K562 (cell line): ENCODE measurements at regions not wholly inside any gene's neighbourhood (a gene's known extent, or its start where the extent isn't known, plus 50 kb on each side); places are given as distances from the start of the nearest gene placed in this dataset.

ENCODE experiments used
- ATAC-seq: fragments of 200-7000 bp; cut with Tn5 transposase; 3 replicates; pipeline ENCODE4 v1.9.1; 2020; ENCODE audit warnings: moderate library complexity
- BruUV-seq: library from RNA; stranded (reverse); fragments of 400-500 nt; replicated peaks from 2 replicates; lab custom pipeline; 2021; lab: Mats Ljungman, UMichigan
- CTCF ChIA-PET: fragments of 300-600 bp; formaldehyde crosslinking; extraction: SDS; loops from one replicate; lab custom pipeline; 2021; ENCODE audit warnings: low intra/inter-chr PET ratio; lab: Yijun Ruan, JAX
- POLR2A ChIA-PET: fragments of 300-600, 350-650 bp; sonication (Branson Sonifier 250); formaldehyde crosslinking; extraction: SDS; loops from one replicate; lab custom pipeline; 2021; ENCODE audit warnings: antibody characterized with exemption, inconsistent platforms; lab: Yijun Ruan, JAX
- DNase-seq, 4 experiments: peaks; one replicate each; pipeline versions ENCODE4 v3.0.0 to v3.0.0-alpha.2; 2011 to 2018; ENCODE audit warnings: low spot score in 3 of 4, mixed read lengths in 3 of 4; ENCODE audit errors: extremely low read depth in 1 of 4
- FAIRE-seq: peaks from 2 replicates; lab custom pipeline; 2011; peaks lifted over from hg19 to GRCh38; lab: Jason Lieb, UNC
- H2AFZ ChIP-seq: 2 replicates; pipeline ENCODE4 v1.6.0; 2011; ENCODE audit warnings: low read depth, low read length, control low read depth, inconsistent platforms
- H3K27ac ChIP-seq: fragments of 200-600 bp; 3 replicates; pipeline ENCODE4 v1.8.0; 2011; ENCODE audit warnings: low read depth, mild to moderate bottlenecking, control low read depth, inconsistent platforms, low read length, moderate library complexity, mixed read lengths; ENCODE audit errors: extremely low read depth
- H3K27me3 ChIP-seq, 2 experiments: fragments of 300-600 bp in 1 of 2; 2 replicates in 1 of 2; 3 replicates in 1 of 2; pipeline versions ENCODE4 v1.6.0 to v1.8.0; 2011; ENCODE audit warnings: inconsistent platforms in 2 of 2, low read length in 2 of 2, mild to moderate bottlenecking in 1 of 2, mixed read lengths in 1 of 2, moderate library complexity in 1 of 2; ENCODE audit not compliant: control insufficient read depth in 2 of 2, insufficient read depth in 2 of 2
- H3K36me3 ChIP-seq: fragments of 300-600 bp; 3 replicates; pipeline ENCODE4 v1.8.0; 2011; ENCODE audit warnings: mild to moderate bottlenecking, low read length, inconsistent platforms; ENCODE audit not compliant: control insufficient read depth, insufficient read depth
- H3K4me1 ChIP-seq, 2 experiments: fragments of 200-600 bp in 1 of 2; replicated peaks in 1 of 2; 2 replicates in 1 of 2; 3 replicates in 1 of 2; pipeline versions ENCODE4 v1.5.1 to v1.8.0; 2011; ENCODE audit warnings: inconsistent platforms in 2 of 2, low read length in 2 of 2, mild to moderate bottlenecking in 1 of 2, mixed read lengths in 1 of 2, moderate library complexity in 1 of 2; ENCODE audit not compliant: control insufficient read depth in 2 of 2, insufficient read depth in 2 of 2
- H3K4me2 ChIP-seq: 2 replicates; pipeline ENCODE4 v1.6.1; 2011; ENCODE audit warnings: low read length, control low read depth, inconsistent platforms, mixed read lengths; ENCODE audit not compliant: insufficient read depth
- H3K4me3 ChIP-seq: fragments of 200-600 bp; sonication (generic), shearing (Covaris generic); 2 replicates; pipeline ENCODE4 v1.5.1; 2016; ENCODE audit warnings: control low read depth, inconsistent platforms
- H3K79me2 ChIP-seq: fragments of 200-600 bp; 3 replicates; pipeline ENCODE4 v1.8.0; 2011; ENCODE audit warnings: low read length, inconsistent platforms; ENCODE audit not compliant: control insufficient read depth, insufficient read depth
- H3K9ac ChIP-seq, 2 experiments: 2 replicates each; pipeline versions ENCODE4 v1.6.0 to v1.6.1; 2011; ENCODE audit warnings: low read depth in 2 of 2, low read length in 2 of 2, control low read depth in 1 of 2, inconsistent platforms in 1 of 2, mild to moderate bottlenecking in 1 of 2, mixed read lengths in 1 of 2; ENCODE audit not compliant: insufficient read depth in 1 of 2
- H3K9me1 ChIP-seq: one replicate; pipeline ENCODE4 v1.6.0; 2011; ENCODE audit warnings: inconsistent platforms, mild to moderate bottlenecking, low read length, moderate library complexity; ENCODE audit not compliant: control insufficient read depth, insufficient read depth
- H3K9me3 ChIP-seq: replicated peaks from 2 replicates; pipeline ENCODE4 v1.5.1; 2011; ENCODE audit warnings: low read depth, low read length, inconsistent platforms; ENCODE audit not compliant: control insufficient read depth, insufficient read depth
- H4K20me1 ChIP-seq: replicated peaks from 2 replicates; pipeline ENCODE4 v1.6.1; 2011; ENCODE audit warnings: low read length, inconsistent platforms, mixed read lengths; ENCODE audit not compliant: control insufficient read depth, insufficient read depth
- DNMT1 ChIP-seq: fragments of 450-650 bp; IDR thresholded peaks from 2 replicates; pipeline ENCODE4 v1.6.1; 2016; ENCODE audit warnings: antibody characterized with exemption, mild to moderate bottlenecking
- HMGN3 ChIP-seq: IDR thresholded peaks from 2 replicates; pipeline ENCODE4 v1.6.1; 2011; ENCODE audit warnings: borderline replicate concordance, low read depth, mild to moderate bottlenecking, mixed read lengths, low read length; ENCODE audit not compliant: insufficient read length; ENCODE audit errors: extremely low read depth
- LCOR ChIP-seq: sonication (generic); formaldehyde crosslinking; IDR thresholded peaks from 2 replicates; pipeline ENCODE4 v1.8.0; 2022; ENCODE audit warnings: mild to moderate bottlenecking, missing genetic modification reagents
- NCOA1 ChIP-seq: fragments of 450-650 bp; IDR thresholded peaks from 2 replicates; pipeline ENCODE4 v1.6.1; 2016; ENCODE audit warnings: low read depth
- NFIC ChIP-seq: fragments of 450-650 bp; IDR thresholded peaks from 2 replicates; pipeline ENCODE4 v1.6.1; 2017; ENCODE audit warnings: mild to moderate bottlenecking, inconsistent platforms
- ZNF253 ChIP-seq: fragments of 250-450 bp; sonication (Bioruptor Pico); conservative IDR thresholded peaks from 2 replicates; pipeline ENCODE4 v1.6.1; 2021; ENCODE audit warnings: mild to moderate bottlenecking
- ZNF347 ChIP-seq: fragments of 450-650 bp; formaldehyde crosslinking; IDR thresholded peaks from 2 replicates; pipeline ENCODE4 v1.4.0; 2020; ENCODE audit warnings: low read depth, mild to moderate bottlenecking, moderate library complexity
- ZNF41 ChIP-seq: fragments of 250-450 bp; sonication (Bioruptor Pico); conservative IDR thresholded peaks from 2 replicates; pipeline ENCODE4 v1.4.0; 2020; ENCODE audit warnings: mild to moderate bottlenecking
- WGBS: fragments of 100-300 bp; shearing (Covaris generic); methylation state at CpG from one replicate; pipeline ENCODE4 v1.1.6; 2016; ENCODE audit warnings: low coverage, mixed read lengths; ENCODE audit not compliant: insufficient coverage; ENCODE audit errors: missing lambda C conversion rate; 5-methylcytosine and 5-hydroxymethylcytosine counted together
- in situ Hi-C: fragments of 300-500 bp; cut with MboI; formaldehyde crosslinking; loops from 4 replicates; pipeline ENCODE4 v1.15.0; 2018; ENCODE audit warnings: inconsistent platforms, mixed read lengths
- intact Hi-C: fragments of 100-400 bp; cut with micrococcal nuclease; formaldehyde crosslinking; loops from 2 replicates; pipeline ENCODE4 v1.14.2; 2022
- TF ChIP-seq, protein P1 (sequence below): sonication (generic); formaldehyde crosslinking; IDR thresholded peaks from 2 replicates; pipeline ENCODE4 v1.8.0; 2022; ENCODE audit warnings: mild to moderate bottlenecking, missing genetic modification reagents, borderline replicate concordance
- TF ChIP-seq, protein P2 (sequence below): fragments of 250-450 bp; sonication (Bioruptor Pico); IDR thresholded peaks from 2 replicates; pipeline ENCODE4 v1.8.0; 2022; ENCODE audit warnings: moderate library complexity, mild to moderate bottlenecking, inconsistent platforms

DNA sequence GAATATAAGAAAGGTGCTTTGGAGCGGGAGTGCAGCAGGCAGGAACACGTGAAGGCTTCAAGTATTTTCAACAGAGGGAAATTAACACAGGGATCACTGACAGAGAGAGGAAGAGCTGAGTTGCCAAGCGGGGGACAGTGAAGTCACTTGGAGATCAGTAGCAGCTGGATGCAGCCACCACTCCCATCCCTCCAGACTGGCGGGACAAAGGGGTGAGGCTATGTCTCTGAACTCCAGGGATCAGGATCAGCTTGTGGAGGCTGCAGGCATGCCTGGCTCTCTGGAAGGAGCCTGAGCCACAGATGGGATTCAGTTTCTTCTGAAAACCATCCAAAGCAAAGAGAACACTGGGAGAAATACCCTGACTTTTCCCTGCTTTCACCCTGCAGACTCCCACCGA is 113.7 kb upstream of the IRX3 start (continued):
- TF ChIP-seq, protein P1, sequence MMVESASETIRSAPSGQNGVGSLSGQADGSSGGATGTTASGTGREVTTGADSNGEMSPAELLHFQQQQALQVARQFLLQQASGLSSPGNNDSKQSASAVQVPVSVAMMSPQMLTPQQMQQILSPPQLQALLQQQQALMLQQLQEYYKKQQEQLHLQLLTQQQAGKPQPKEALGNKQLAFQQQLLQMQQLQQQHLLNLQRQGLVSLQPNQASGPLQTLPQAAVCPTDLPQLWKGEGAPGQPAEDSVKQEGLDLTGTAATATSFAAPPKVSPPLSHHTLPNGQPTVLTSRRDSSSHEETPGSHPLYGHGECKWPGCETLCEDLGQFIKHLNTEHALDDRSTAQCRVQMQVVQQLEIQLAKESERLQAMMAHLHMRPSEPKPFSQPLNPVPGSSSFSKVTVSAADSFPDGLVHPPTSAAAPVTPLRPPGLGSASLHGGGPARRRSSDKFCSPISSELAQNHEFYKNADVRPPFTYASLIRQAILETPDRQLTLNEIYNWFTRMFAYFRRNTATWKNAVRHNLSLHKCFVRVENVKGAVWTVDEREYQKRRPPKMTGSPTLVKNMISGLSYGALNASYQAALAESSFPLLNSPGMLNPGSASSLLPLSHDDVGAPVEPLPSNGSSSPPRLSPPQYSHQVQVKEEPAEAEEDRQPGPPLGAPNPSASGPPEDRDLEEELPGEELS: no peak
- no peak for TF ChIP-seq HMGN3

DNA sequence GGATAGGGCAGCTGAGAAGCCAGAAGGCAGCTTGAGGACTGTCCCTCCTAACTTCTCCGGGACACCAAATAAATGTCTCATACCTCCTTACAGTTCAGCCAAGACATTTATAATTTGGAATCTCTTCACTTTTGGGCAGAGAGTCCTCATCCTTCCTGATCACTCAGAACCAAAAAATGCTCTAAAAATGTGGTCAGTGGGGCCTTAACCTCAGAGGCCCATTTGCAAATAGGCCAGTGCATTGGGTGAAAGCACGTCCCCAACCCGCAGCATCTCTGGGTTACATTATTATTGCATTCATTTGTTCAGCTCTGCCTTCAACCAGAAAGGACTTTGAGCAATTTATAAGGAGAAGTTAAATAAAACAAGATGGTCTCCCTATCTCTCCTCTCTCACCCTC is 112.4 kb upstream of the IRX3 start:
- H3K9me3 ChIP-seq: no peaks in the 10 kb centered on the region
- no peaks in the 10 kb centered on the region for H3K9me1 ChIP-seq
- H3K79me2 ChIP-seq: no peaks in the 10 kb centered on the region
- intact Hi-C loops: no loop called here
- ATAC-seq: no peak
- H3K4me1 ChIP-seq: no peaks in the 10 kb centered on the region
- ChIA-PET POLR2A (interaction anchor here (0.7 kb wide), 1 partner anchor 40 kb away, joined by 3 read pairs; no protein-coding TSS in a partner anchor), CTCF (no interaction called here)
- 0% methylated on average over 3 of the region's 3 CpGs for WGBS
- TF ChIP-seq NCOA1 (no peak), ZNF253 (no peak), LCOR (CRISPR knock-in tag) (no peak), DNMT1 (no peak), ZNF347 (CRISPR knock-in tag) (no peak), NFIC (no peak), ZNF41 (no peak)
- TF ChIP-seq, protein P2, sequence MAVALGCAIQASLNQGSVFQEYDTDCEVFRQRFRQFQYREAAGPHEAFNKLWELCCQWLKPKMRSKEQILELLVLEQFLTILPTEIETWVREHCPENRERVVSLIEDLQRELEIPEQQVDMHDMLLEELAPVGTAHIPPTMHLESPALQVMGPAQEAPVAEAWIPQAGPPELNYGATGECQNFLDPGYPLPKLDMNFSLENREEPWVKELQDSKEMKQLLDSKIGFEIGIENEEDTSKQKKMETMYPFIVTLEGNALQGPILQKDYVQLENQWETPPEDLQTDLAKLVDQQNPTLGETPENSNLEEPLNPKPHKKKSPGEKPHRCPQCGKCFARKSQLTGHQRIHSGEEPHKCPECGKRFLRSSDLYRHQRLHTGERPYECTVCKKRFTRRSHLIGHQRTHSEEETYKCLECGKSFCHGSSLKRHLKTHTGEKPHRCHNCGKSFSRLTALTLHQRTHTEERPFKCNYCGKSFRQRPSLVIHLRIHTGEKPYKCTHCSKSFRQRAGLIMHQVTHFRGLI (CRISPR knock-in tag): no peak
- H2AFZ ChIP-seq: no peak overlapping the region
- BruUV-seq: no TSS peak
- FAIRE-seq: no peak
- no peaks in the 10 kb centered on the region for H4K20me1 ChIP-seq
- H3K27me3 ChIP-seq: no peaks in the 10 kb centered on the region; a peak in 1 of 5 replicates
- H3K4me2 ChIP-seq: no peak overlapping the region
- DNase-seq: no peak
- no peak overlapping the region for H3K27ac ChIP-seq
- in situ Hi-C loops: no loop called here
- no peak overlapping the region for H3K4me3 ChIP-seq
- no peak overlapping the region for H3K9ac ChIP-seq
- no peaks in the 10 kb centered on the region for H3K36me3 ChIP-seq
